Chondrocyte (in vitro differentiated cells): ENCODE measurements at regions not wholly inside any gene's neighbourhood (a gene's known extent, or its start where the extent isn't known, plus 50 kb on each side); places are given as distances from the start of the nearest gene placed in this dataset.

Source experiments
- DNase-seq: peaks from one replicate; pipeline ENCODE4 v3.0.0; 2021; ENCODE audit warnings: mixed read lengths, low spot score
- H3K27ac Mint-ChIP-seq: one replicate; pipeline ENCODE4 v1.8.0; 2021; ENCODE audit warnings: mild to moderate bottlenecking, moderate library complexity, mixed read lengths; ENCODE audit not compliant: unreplicated experiment
- H3K27me3 Mint-ChIP-seq: 2 replicates; pipeline ENCODE4 v1.8.0; 2021; ENCODE audit warnings: low read depth, mixed read lengths
- H3K36me3 Mint-ChIP-seq: 2 replicates; pipeline ENCODE4 v1.8.0; 2021; ENCODE audit warnings: low read depth, mixed read lengths
- H3K4me1 Mint-ChIP-seq: 2 replicates; pipeline ENCODE4 v1.8.0; 2021; ENCODE audit warnings: low read depth, mild to moderate bottlenecking, mixed read lengths
- H3K4me3 Mint-ChIP-seq: one replicate; pipeline ENCODE4 v1.8.0; 2021; ENCODE audit warnings: mild to moderate bottlenecking, moderate library complexity, mixed read lengths; ENCODE audit not compliant: unreplicated experiment
- H3K9me3 Mint-ChIP-seq: 2 replicates; pipeline ENCODE4 v1.8.0; 2021; ENCODE audit warnings: low read depth, mixed read lengths
- CTCF ChIP-seq: fragments of 200-600 bp; sonication (generic); IDR thresholded peaks from 2 replicates; pipeline ENCODE4 v1.5.0; 2021; ENCODE audit warnings: antibody characterized with exemption, mild to moderate bottlenecking, moderate library complexity

GRCh38 chr15:29540479-29540878, 270.9 kb upstream of the NSMCE3 start:
- Mint-ChIP-seq H3K27ac (no peak overlapping the region), H3K9me3 (no peaks in the 10 kb centered on the region), H3K4me1 (peaks cover 13% of the 10 kb centered on the region), H3K36me3 (no peaks in the 10 kb centered on the region), H3K4me3 (no peak overlapping the region), H3K27me3 (peaks cover 6% of the 10 kb centered on the region)
- no peak for DNase-seq
- no peak for TF ChIP-seq CTCF

GRCh38 chr15:29539736-29540135, 270.1 kb upstream of the NSMCE3 start:
- no peaks in the 10 kb centered on the region for H3K9me3 Mint-ChIP-seq

GRCh38 chr15:29538044-29538443, 268.4 kb upstream of the NSMCE3 start:
- no peak for TF ChIP-seq CTCF
- no peak overlapping the region for H3K27ac Mint-ChIP-seq
- H3K36me3 Mint-ChIP-seq, result no peaks in the 10 kb centered on the region
- H3K4me1 Mint-ChIP-seq, result peaks cover 26% of the 10 kb centered on the region
- DNase-seq, result no peak
- H3K9me3 Mint-ChIP-seq, result no peaks in the 10 kb centered on the region
- H3K4me3 Mint-ChIP-seq, result no peak overlapping the region
- H3K27me3 Mint-ChIP-seq, result peaks cover 6% of the 10 kb centered on the region

More at GRCh38 chr15:29539736-29540135, 270.1 kb upstream of the NSMCE3 start:
- no peak for DNase-seq
- no peak overlapping the region for H3K4me3 Mint-ChIP-seq
- no peaks in the 10 kb centered on the region for H3K36me3 Mint-ChIP-seq
- H3K27me3 Mint-ChIP-seq, result peaks cover 6% of the 10 kb centered on the region
- H3K27ac Mint-ChIP-seq, result no peak overlapping the region
- peaks cover 13% of the 10 kb centered on the region for H3K4me1 Mint-ChIP-seq
- no peak for TF ChIP-seq CTCF

- peaks cover 22% of the 10 kb centered on the region for H3K4me1 Mint-ChIP-seq
- H3K9me3 Mint-ChIP-seq, result no peaks in the 10 kb centered on the region
- H3K27ac Mint-ChIP-seq, result no peak overlapping the region
- H3K4me3 Mint-ChIP-seq, result no peak overlapping the region
- DNase-seq, result no peak
- H3K27me3 Mint-ChIP-seq, result peaks cover 4% of the 10 kb centered on the region
- no peak for TF ChIP-seq CTCF
- H3K36me3 Mint-ChIP-seq, result no peaks in the 10 kb centered on the region
Observed at GRCh38 chr15:29535952-29536351, 266.3 kb upstream of the NSMCE3 start.

- H3K27ac Mint-ChIP-seq, result no peak overlapping the region
- H3K4me1 Mint-ChIP-seq, result peaks cover 14% of the 10 kb centered on the region
- TF ChIP-seq CTCF, result no peak
- no peaks in the 10 kb centered on the region for H3K9me3 Mint-ChIP-seq
- H3K27me3 Mint-ChIP-seq, result peaks cover 4% of the 10 kb centered on the region
- no peaks in the 10 kb centered on the region for H3K36me3 Mint-ChIP-seq
- no peak overlapping the region for H3K4me3 Mint-ChIP-seq
- no peak for DNase-seq
Observed at GRCh38 chr15:29534378-29534777, 264.8 kb upstream of the NSMCE3 start.
